Adipocyte (in vitro differentiated cells): ENCODE measurements at regions not wholly inside any gene's neighbourhood (a gene's known extent, or its start where the extent isn't known, plus 50 kb on each side); places are given as distances from the start of the nearest gene placed in this dataset.

Source experiments
- DNase-seq: peaks from one replicate; pipeline ENCODE4 v3.0.0-alpha.2; 2015; ENCODE audit warnings: low read depth
- H3K27me3 ChIP-seq: replicated peaks from 2 replicates; pipeline ENCODE4 v1.7.0; 2013; ENCODE audit warnings: mild to moderate bottlenecking, low read length, moderate library complexity; ENCODE audit not compliant: control insufficient read depth, insufficient read depth
- H3K36me3 ChIP-seq: 2 replicates; pipeline ENCODE4 v1.7.0; 2013; ENCODE audit warnings: low read length, mild to moderate bottlenecking, moderate library complexity; ENCODE audit not compliant: control insufficient read depth, insufficient read depth, severe bottlenecking
- H3K4me1 ChIP-seq: 2 replicates; pipeline ENCODE4 v1.7.0; 2013; ENCODE audit warnings: mild to moderate bottlenecking, low read length, moderate library complexity; ENCODE audit not compliant: control insufficient read depth, insufficient read depth
- H3K4me3 ChIP-seq: 2 replicates; pipeline ENCODE4 v1.7.0; 2013; ENCODE audit warnings: mild to moderate bottlenecking, low read length, moderate library complexity
- H3K9ac ChIP-seq: 2 replicates; pipeline ENCODE4 v1.7.0; 2013; ENCODE audit warnings: mild to moderate bottlenecking, low read length, moderate library complexity
- H3K9me3 ChIP-seq: 2 replicates; pipeline ENCODE4 v1.7.0; 2013; ENCODE audit warnings: mild to moderate bottlenecking, low read length, moderate library complexity; ENCODE audit not compliant: control insufficient read depth

- Histone ChIP-seq H3K9ac (no peak overlapping the region), H3K4me1 (no peaks in the 10 kb centered on the region), H3K27me3 (peaks cover 23% of the 10 kb centered on the region), H3K36me3 (no peaks in the 10 kb centered on the region), H3K4me3 (no peak overlapping the region), H3K9me3 (no peaks in the 10 kb centered on the region)
- no peak for DNase-seq
These were observed 146.4 kb upstream of the PPP1R26 start for GRCh38 chr9:135332979-135333748.

GRCh38 chr9:135334953-135335460 lies 144.6 kb upstream of the PPP1R26 start:
- DNase-seq: no peak
- Histone ChIP-seq H3K36me3 (no peaks in the 10 kb centered on the region), H3K27me3 (peaks cover 40% of the 10 kb centered on the region), H3K4me3 (no peak overlapping the region), H3K4me1 (no peaks in the 10 kb centered on the region), H3K9me3 (no peaks in the 10 kb centered on the region), H3K9ac (no peak overlapping the region)

GRCh38 chr9:135335691-135336181 lies 143.8 kb upstream of the PPP1R26 start:
- no peaks in the 10 kb centered on the region for H3K4me1 ChIP-seq
- H3K9me3 ChIP-seq: no peaks in the 10 kb centered on the region
- H3K27me3 ChIP-seq: peaks cover 45% of the 10 kb centered on the region
- no peak overlapping the region for H3K9ac ChIP-seq
- no peaks in the 10 kb centered on the region for H3K36me3 ChIP-seq
- no peak for DNase-seq
- H3K4me3 ChIP-seq: no peak overlapping the region

GRCh38 chr9:135336722-135337527 lies 142.7 kb upstream of the PPP1R26 start:
- no peak overlapping the region for H3K4me3 ChIP-seq
- no peak for DNase-seq
- no peaks in the 10 kb centered on the region for H3K36me3 ChIP-seq
- no peaks in the 10 kb centered on the region for H3K4me1 ChIP-seq
- H3K9me3 ChIP-seq: no peaks in the 10 kb centered on the region
- H3K9ac ChIP-seq: no peak overlapping the region
- H3K27me3 ChIP-seq: peaks cover 43% of the 10 kb centered on the region

GRCh38 chr9:135338546-135338945 lies 141.0 kb upstream of the PPP1R26 start:
- H3K4me3 ChIP-seq: no peak overlapping the region
- H3K9ac ChIP-seq: no peak overlapping the region
- no peaks in the 10 kb centered on the region for H3K36me3 ChIP-seq
- H3K4me1 ChIP-seq: no peaks in the 10 kb centered on the region
- H3K9me3 ChIP-seq: no peaks in the 10 kb centered on the region
- peaks cover 54% of the 10 kb centered on the region for H3K27me3 ChIP-seq
- DNase-seq: no peak

- Histone ChIP-seq H3K4me3 (no peak overlapping the region), H3K27me3 (peaks cover 62% of the 10 kb centered on the region), H3K9me3 (no peaks in the 10 kb centered on the region), H3K9ac (no peak overlapping the region), H3K4me1 (no peaks in the 10 kb centered on the region), H3K36me3 (no peaks in the 10 kb centered on the region)
- no peak for DNase-seq
These were observed 140.1 kb upstream of the PPP1R26 start for GRCh38 chr9:135339378-135339973.

GRCh38 chr9:135340143-135340655 lies 139.4 kb upstream of the PPP1R26 start:
- H3K9ac ChIP-seq: no peak overlapping the region
- H3K4me3 ChIP-seq: no peak overlapping the region
- peaks cover 67% of the 10 kb centered on the region for H3K27me3 ChIP-seq
- no peaks in the 10 kb centered on the region for H3K9me3 ChIP-seq
- no peaks in the 10 kb centered on the region for H3K4me1 ChIP-seq
- DNase-seq: no peak
- no peaks in the 10 kb centered on the region for H3K36me3 ChIP-seq

GRCh38 chr9:135340726-135341475 lies 138.7 kb upstream of the PPP1R26 start:
- no peaks in the 10 kb centered on the region for H3K36me3 ChIP-seq
- no peaks in the 10 kb centered on the region for H3K4me1 ChIP-seq
- H3K9ac ChIP-seq: no peak overlapping the region
- no peaks in the 10 kb centered on the region for H3K9me3 ChIP-seq
- peaks cover 74% of the 10 kb centered on the region for H3K27me3 ChIP-seq
- no peak for DNase-seq
- H3K4me3 ChIP-seq: no peak overlapping the region

- H3K4me1 ChIP-seq: no peaks in the 10 kb centered on the region
- peaks cover 77% of the 10 kb centered on the region for H3K27me3 ChIP-seq
- H3K4me3 ChIP-seq: no peak overlapping the region
- no peak overlapping the region for H3K9ac ChIP-seq
- no peaks in the 10 kb centered on the region for H3K9me3 ChIP-seq
- no peaks in the 10 kb centered on the region for H3K36me3 ChIP-seq
- DNase-seq: no peak
These were observed 137.9 kb upstream of the PPP1R26 start for GRCh38 chr9:135341612-135342169.
